H1 (cell line): ENCODE measurements at regions not wholly inside any gene's neighbourhood (a gene's known extent, or its start where the extent isn't known, plus 50 kb on each side); places are given as distances from the start of the nearest gene placed in this dataset.

Source experiments
- ATF2 ChIP-seq: IDR thresholded peaks from 2 replicates; pipeline ENCODE4 v1.6.1; 2012; ENCODE audit warnings: low read length, inconsistent platforms
- EP300 ChIP-seq, 2 experiments: IDR thresholded peaks; 1 replicate in 1 of 2; 2 replicates in 1 of 2; pipeline ENCODE4 v1.6.1; 2011 to 2012; ENCODE audit warnings: low read depth in 2 of 2, low read length in 2 of 2, mild to moderate bottlenecking in 2 of 2, borderline replicate concordance in 1 of 2, inconsistent platforms in 1 of 2, moderate library complexity in 1 of 2
- POU5F1 ChIP-seq: IDR thresholded peaks from 2 replicates; pipeline ENCODE4 v1.6.1; 2011; ENCODE audit warnings: low read depth, mild to moderate bottlenecking, low read length, moderate library complexity

- TF ChIP-seq ATF2: no peak
- no peak for TF ChIP-seq EP300 (IDR thresholded peaks at IDR 0.05; ENCODE audit: borderline replicate concordance in 1 of 2, low read depth in 2 of 2, low read length in 2 of 2)
- TF ChIP-seq POU5F1: no peak
Observed at GRCh38 chr1:147822292-147822691, 61.9 kb upstream of the GJA5 start (continued).
